GM21360 (cell line): ENCODE measurements at regions not wholly inside any gene's neighbourhood (a gene's known extent, or its start where the extent isn't known, plus 50 kb on each side); places are given as distances from the start of the nearest gene placed in this dataset.
"Not testable (repeated sequence)": the region's sequence is repeated elsewhere in the genome, so short reads cannot be mapped to it uniquely, and the experiment has no call there.

Experiments used
- ATAC-seq: cut with Tn5 transposase; IDR thresholded peaks from one replicate; pipeline ENCODE4 v1.9.1; 2021; ENCODE audit warnings: mild to moderate bottlenecking, moderate library complexity; ENCODE audit not compliant: unreplicated experiment

DNA sequence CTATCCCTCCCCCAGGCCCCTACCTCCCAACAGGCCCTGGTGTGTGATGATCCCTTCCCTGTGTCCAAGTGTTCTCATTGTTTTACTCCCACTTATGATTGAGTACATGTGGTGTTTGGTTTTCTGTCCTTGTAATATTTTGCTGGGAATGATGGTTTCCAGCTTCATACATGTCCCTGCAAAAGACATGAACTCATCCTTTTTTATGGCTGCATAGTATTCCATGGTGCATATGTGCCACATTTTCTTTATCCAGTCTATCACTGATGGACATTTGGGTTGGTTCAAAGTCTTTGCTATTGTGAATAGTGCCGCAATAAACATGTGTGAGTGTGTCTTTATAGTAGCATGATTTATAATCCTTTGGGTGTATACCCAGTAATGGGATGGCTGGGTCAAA lies 151.7 kb downstream of the VSIG4 start:
- ATAC-seq, result not testable (repeated sequence)

DNA sequence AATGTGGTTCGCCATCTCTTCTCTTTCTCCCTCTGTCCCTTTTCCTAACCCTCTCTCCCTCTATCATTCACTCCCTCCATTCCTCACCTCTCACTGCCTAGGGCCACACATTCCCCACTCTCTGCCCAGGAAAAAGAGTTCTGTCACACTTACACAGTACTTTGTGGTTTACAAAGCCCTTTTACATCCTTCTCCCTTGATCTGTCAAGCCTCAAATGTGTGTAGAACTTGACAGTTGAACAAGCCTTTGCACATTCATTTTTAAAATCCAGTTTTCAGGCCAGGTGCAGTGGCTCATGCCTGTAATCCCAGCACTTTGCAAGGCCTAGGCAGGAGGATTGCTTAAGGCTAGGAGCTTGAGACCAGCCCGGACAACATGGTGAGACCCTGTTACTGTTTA lies 156.3 kb downstream of the VSIG4 start:
- ATAC-seq, result no peak

DNA sequence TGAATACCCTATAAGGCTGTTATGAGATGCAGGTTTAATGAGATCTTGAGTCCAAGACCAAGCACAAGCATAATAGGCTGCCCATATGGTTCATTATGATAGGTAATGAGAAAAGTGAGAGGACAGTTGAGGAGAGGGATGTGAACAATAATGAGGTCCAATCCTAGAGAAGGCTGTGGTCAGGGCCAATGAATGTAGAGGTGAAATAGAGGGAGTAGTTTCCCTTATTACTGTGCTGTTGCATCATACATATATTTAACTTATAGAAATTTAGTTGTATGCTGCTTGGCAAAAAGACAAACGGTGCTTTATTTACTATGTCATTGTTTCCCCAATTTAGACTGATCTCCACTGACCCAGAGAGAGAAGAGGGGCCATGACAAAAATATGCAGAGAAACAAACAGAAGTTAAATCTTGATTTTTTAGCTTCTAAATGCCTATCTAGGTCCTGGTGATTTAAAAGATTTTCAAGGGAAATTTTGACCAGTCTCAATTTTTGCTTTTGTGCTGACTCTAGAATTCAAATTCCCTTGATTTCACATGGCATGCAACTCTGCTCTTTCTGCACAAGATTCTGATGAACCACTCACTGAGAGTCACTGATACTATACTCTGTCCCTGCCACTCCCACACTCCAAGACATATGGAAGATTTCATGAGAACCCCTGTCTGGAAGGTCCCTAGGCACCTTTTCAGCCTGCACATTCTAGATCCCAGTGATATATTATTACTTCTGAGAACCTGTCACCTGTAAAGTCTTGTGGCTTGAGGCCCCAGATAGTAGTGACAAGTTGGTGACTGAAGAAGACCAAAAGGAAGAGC lies 159.7 kb downstream of the VSIG4 start:
- ATAC-seq, result no peak

DNA sequence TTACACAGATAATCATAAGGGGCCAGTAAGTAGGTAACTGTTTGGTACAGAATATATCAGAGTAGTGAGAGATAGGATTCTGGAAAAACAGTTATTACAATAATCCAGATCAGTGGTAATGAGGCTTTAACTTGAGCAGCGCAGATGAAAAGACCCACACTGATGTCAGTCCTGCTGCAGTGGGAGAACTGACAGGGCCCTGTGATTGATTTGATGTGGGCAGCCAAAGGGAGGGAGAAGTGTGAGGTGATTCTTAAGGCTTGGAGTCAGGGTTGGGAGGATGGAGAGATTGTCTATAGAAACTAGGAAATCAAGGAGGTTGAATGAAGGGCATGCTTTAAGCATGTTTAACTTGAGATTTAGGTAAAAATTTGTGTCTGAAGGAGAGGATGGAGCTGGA lies 161.4 kb downstream of the VSIG4 start:
- ATAC-seq, result no peak

DNA sequence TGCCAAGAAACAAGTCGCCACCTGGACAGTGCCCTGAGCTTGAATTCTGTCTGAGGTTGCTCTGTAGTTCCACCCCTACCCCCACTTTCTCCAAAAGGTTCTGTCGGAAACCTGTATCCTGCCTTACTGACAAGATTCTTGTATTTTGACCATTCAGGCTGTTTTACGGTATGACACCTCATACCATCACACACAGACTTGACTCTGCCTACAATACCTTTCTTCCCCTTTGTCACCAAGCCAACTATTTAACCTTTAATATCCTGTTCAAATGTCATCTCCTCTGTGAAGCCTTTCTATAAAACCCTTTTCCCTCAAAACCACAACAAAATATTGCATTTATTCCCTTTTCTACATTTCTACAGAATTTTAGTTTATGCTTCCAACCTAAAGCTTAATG lies 161.9 kb downstream of the VSIG4 start:
- ATAC-seq, result no peak

DNA sequence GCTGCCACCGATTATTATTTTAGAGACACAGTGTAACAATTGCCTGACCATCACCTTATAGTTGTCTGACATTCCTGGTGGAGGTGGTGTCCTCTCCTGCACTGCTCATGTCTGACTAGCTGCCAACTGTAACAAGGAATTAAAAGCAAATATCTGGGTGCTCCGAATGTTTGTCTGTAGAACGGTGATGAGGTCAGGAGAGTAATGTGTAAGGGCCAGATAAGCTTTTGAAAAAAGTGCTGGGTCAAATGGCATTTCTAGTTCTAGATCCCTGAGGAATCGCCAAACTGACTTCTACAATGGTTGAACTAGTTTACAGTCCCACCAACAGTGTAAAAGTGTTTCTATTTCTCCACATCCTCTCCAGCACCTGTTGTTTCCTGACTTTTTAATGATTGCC lies 164.3 kb downstream of the VSIG4 start:
- ATAC-seq, result not testable (repeated sequence)

DNA sequence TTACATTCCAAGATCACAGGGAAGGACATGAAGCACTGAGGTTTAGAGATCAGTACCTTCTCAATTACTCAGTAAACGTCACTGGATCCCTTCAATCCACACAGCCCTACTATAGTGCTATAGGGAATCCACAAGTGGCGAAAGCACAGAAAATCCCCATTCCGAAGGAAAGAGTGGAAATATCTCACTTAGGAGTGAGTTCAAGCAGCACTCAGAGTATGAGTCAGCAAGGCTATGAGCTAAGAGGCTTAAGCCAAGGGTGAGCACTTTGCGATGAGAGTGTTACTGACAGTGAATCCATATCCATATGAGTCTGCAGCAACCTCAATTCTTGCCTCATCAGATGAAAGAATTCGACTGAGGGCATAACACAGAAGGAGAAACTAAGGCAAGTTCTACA lies 165.1 kb downstream of the VSIG4 start:
- no peak for ATAC-seq

DNA sequence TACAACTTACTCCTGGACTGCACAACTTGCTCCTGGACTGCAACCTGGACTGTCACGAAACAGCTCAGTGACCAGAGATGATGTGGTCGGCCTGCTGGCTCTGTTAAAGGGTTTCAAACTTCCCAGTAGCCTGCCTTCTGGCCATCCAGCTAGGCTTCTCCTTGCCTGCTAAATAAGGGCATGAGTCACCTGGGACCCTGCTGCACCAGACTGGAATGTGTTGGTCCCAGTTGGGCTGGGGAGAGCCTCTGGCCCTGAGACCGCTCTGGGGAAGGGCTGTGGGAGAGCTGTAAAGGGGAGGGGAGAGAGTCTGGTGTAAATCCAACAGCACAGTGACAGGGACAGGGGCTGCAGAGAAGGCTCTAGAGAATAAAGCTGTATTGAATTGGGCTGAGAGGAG lies 165.8 kb downstream of the VSIG4 start:
- no peak for ATAC-seq

DNA sequence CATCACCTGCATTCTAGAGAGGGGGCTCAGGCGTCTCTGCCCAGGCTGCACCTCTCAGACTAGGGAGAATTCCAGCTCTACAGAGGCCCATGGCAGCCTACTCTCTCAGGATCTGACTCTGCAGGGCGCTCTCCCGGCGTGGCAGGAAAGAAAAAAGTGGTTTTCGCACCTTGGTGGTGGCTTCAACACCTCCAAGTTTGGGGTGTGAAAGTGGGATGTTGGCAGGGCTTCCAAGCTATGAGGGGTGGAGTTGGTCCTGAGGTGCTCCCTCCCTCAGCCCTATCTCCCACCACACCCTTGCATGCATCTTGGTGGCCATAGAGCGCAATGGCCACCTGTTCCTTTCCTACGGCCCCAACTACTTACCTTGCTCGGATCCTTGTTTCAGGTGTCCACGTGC lies 166.5 kb downstream of the VSIG4 start:
- ATAC-seq, result no peak

DNA sequence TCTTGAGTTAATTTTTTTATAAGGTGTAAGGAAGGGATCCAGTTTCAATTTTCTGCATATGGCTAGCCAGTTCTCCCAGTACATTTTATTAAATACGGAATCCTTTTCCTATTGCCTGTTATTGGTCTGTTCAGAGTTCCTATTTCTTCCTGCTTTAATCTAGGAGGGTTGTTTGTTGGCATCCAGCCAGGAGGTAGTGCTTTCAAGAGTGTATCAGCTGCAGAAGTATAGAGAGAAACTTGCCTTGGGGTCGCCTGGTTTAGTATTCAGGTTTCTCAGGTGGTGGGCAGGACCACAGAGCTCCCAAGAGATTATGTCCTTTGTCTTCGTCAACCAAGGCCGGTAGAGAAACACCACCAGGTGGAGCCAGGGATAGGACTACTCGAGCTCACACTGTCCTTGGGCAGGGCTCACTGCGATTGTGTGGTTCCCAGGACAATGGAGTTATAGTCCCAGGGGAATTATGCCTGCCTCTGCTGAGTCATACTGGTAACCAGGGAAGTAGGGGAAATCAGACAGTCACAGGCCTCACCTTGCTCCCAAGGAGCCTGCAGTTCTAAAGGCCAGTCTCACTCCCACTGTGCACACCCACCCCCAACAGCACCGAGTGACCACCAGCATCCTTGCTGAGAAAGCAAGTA lies 168.1 kb downstream of the VSIG4 start:
- no peak for ATAC-seq

DNA sequence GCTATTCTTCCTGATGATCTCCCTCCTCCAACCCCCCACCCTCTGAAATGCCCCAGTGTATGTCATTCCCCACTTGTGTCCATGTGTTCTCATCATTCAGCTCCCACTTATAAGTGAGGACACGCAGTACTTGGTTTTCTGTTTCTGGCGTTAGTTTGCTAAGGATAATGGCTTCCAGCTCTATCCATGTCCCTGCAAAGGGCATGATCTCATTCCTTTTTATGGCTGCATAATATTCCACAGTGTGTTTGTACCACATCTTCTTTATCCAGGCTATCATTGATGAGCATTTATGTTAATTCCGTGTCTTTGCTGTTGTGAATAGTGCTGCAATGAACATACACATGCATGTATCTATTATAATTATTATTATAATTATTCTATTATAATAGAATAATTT lies 169.3 kb downstream of the VSIG4 start:
- ATAC-seq, result not testable (repeated sequence)

DNA sequence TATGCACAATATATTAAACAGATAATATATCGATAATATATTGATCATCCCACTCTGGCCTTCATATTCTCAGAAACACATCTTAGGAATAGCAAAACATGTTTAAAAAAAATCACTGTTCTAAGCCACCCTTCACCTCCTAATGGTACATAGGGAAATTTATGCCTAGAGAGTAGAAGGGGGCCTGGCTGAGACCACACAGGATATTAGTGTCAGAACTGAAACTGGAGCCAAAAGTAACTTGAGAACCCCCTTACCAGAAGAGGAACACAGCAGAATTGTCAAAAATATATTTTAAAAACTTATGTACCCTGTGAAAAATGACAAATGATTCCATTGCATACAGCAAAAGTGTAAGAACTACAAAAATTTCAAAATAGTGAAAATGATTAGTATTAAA lies 173.1 kb downstream of the VSIG4 start:
- ATAC-seq, result no peak

DNA sequence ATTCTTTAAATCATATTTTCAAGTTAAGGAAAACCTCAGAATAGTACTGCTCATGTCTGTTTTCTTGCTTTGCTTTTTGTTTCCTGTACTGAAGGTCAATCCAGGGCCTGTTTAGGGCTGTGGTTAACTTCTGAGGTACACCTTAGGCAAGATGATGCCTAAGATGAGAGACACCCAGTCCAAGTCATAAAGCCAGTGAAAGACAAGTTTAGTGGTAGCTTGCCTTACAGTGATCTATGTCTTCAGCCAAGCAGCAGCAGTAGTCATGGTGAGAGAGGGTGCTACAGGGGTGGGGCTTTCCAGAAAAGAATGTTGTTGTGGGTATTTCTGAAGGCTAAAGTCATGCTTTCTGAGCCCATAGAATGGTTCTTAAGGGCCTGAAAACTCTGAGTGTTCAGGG lies 173.7 kb downstream of the VSIG4 start:
- peak; percentile 78 for ATAC-seq

DNA sequence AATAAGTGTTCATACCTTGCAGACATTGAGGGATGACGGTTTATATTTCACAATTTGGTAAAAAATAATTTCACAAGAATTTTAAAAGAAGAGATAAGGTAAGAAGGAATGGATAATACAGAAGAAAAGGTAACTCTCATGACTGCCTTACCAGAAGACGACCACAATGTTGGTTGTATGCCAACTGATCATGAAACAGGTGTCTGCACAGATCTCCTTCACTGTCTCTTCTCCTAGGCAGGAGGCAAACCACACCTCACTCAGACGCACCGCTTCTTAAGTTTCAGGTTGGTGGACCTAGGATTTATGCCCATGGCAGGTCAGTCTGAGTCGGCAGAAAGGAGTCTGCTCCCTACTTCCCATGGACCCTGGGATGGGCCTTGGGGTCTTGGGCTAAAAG lies 177.2 kb downstream of the VSIG4 start:
- ATAC-seq, result no peak

DNA sequence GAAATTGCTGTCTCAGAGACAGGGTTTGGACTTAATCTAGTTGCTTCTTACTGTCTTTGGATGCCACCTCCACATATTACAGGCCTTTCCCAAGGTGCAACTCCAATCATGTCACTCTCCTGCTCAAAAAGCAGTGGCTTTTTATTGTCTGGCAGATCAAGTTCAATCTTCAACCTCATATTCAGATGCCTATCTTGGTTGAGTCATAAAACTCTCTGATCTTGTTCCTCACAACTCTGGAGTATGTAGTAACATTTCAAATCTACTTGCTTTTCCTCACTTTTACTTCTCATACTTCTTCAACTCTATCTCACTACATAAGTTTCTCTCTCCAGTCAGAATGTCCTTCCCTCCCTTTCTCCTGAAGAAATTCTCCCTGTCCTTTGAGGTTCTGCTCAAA lies 180.6 kb downstream of the VSIG4 start:
- no peak for ATAC-seq

DNA sequence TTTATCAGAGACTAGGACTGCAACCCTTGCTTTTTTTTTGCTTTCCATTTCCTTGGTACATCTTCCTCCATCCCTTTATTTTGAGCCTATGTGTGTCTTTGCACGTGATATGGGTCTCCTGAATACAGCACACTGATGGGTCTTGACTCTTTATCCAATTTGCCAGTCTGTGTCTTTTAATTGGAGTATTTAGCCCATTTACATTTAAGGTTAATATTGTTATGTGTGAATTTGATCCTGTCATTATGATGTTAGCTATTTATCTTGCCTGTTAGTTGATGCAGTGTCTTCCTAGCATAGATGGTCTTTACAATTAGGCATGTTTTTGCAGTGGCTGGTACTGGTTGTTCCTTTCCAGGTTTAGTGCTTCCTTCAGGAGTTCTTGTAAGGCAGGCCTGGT lies 185.4 kb downstream of the VSIG4 start:
- ATAC-seq, result not testable (repeated sequence)

DNA sequence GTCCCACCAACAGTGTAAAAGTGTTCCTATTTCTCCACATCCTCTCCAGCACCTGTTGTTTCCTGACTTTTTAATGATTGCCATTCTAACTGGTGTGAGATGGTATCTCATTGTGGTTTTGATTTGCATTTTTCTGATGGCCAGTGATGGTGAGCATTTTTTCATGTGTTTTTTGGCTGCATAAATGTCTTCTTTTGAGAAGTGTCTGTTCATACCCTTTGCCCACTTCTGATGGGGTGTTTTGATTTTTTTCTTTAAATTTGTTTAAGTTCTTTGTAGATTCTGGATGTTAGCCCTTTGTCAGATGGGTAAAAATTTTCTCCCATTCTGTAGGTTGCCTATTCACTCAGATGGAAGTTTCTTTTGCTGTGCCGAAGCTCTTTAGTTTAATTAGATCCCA lies 183.9 kb downstream of the MSN start:
- not testable (repeated sequence) for ATAC-seq

DNA sequence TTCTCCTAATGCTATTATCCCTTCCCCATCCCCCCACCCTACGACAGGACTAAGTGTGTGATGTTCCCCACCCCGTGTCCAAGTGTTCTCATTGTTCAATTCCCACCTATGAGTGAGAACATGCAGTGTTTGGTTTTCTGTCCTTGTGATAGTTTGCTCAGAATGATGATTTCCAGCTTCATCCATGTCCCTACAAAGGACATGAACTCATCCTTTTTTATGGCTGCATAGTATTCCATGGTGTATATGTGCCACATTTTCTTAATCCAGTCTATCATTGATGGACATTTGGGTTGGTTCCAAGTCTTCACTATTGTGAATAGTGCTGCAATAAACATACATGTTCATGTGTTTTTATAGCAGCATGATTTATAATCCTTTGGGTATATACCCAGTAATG lies 183.4 kb downstream of the MSN start:
- ATAC-seq, result not testable (repeated sequence)

DNA sequence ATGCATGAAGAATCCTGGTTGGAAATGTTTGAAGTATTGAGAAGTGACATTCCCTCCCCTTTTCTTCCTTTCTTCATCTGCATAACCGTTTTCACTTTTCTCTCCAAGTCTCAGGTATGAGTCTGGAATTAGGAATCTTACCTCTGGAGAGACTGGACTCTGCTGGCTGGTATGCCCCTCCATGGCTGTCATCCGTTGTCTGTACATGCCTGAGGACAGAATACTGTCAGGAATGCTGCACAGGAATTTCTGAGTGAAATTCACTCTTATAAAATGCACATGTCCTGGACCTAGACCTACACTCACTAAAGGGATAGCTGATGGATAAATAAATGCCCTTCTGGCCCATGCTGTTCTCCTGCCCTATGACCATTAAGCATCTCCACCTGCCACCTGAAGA lies 179.5 kb downstream of the MSN start:
- ATAC-seq, result no peak

DNA sequence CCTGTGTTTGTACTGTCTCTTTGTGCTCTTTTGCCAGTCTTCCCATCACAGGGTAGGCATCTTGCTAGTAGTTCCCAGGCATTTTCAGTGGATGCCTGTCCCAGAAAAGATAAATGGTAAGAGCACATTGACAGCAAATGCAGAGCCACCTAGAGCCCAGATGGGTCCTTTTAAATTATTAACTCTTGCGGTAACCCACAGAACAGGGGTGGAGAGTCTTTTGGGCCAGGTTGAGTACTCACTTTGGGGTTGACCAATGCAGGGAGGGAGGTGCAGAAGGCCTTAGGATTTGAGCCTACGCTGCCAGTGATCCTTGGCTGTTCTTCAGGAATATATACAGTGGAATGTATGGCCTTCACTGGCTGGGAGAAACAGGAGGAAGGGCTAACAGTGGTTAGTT lies 173.8 kb downstream of the MSN start:
- no peak for ATAC-seq

DNA sequence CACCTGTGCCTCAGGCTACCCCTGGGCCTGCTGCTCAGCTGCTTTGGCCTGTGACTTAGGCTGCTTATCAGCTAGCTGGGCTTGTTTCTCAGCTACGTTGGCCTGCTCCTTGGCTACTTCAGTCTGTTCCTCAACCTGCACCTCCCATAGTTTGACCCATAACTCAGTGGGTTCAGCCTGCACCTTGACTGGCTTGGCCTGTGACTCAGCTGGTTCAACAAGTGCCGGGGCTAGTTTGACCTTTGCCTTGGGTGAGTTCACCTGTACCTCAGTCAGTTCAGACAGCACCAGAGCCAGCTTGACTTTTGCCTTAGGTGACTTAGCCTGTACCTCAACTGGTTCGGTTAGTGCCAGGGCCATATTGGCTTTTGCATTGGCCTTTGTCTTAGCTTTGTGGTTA lies 171.2 kb downstream of the MSN start:
- ATAC-seq, result no peak

DNA sequence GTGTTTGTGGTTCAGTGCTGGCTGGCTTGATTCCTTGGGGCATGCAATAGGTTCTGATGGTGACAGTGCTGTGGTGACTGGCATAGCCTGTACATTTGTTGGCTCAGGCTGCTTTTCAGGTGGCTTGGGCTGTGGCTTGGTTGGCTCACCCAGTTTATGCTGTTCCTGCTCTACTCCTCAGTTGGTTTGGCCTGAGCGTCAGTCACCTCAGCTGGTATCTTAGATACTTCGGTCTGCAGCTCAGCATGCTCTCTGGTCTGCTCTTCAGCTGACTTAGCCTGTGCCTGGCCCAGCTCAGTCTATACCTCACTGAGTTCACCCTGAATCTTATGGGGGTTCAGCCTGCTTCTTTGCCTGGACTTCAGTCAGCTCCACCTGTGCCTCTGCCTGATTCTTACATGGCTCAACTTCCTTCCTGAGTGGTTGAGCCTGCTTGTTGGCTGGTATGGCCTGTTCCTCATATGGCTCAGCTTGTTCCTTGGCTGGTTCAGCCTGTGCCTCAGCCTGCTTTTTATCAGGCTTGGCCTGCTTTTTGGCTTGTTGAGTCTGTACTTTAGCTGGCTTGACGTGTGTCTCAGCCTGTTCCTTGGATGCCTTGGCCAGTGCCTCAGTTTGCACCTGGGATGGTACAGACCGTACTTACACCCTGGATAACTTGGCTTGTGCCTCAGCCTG lies 170.6 kb downstream of the MSN start:
- ATAC-seq, result no peak
